Erythroblast (primary cell): ENCODE measurements at regions not wholly inside any gene's neighbourhood (a gene's known extent, or its start where the extent isn't known, plus 50 kb on each side); places are given as distances from the start of the nearest gene placed in this dataset.

Experiments
- GATA1 ChIP-seq: IDR thresholded peaks from 2 replicates; pipeline ENCODE4 v1.6.1; 2011; ENCODE audit warnings: low read depth, mild to moderate bottlenecking, control low read depth, low read length, moderate library complexity
- POLR2A ChIP-seq: IDR thresholded peaks from 2 replicates; pipeline ENCODE4 v1.6.1; 2011; ENCODE audit warnings: mild to moderate bottlenecking, low read length

DNA sequence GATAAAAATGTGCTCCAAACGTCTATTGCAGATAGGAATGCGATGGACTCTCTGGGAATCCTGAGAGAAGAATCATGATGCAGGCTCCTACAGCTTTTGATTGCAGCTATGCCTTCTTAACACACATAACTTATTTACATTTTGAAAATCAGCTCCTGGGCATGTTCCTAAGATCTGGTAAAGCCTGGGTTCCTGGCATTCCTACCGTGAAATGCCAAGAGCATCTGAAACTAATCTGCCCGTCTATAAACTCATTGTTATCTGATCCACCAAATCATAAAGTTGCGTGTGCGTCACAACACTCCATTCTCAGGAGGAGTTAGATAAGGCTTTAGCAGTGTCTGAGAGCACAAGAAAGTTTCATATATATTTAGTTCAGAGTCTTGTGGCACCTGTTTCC lies 79.0 kb upstream of the VGLL3 start:
- TF ChIP-seq POLR2A (no peak), GATA1 (no peak)
